Mesendoderm (in vitro differentiated cells): ENCODE measurements at regions not wholly inside any gene's neighbourhood (a gene's known extent, or its start where the extent isn't known, plus 50 kb on each side); places are given as distances from the start of the nearest gene placed in this dataset.

Source experiments
- DNase-seq: peaks from one replicate; pipeline ENCODE4 v3.0.0; 2013
- H2AK5ac ChIP-seq: 2 replicates; pipeline ENCODE4 v1.6.1; 2013; ENCODE audit warnings: low read length, inconsistent platforms
- H2BK120ac ChIP-seq: 2 replicates; pipeline ENCODE4 v1.6.1; 2013; ENCODE audit warnings: low read depth, mild to moderate bottlenecking, low read length, moderate library complexity, mixed read lengths
- H2BK15ac ChIP-seq: replicated peaks from 2 replicates; pipeline ENCODE4 v1.6.1; 2013; ENCODE audit warnings: low read depth, mild to moderate bottlenecking, moderate library complexity
- H2BK5ac ChIP-seq: 2 replicates; pipeline ENCODE4 v1.6.1; 2013; ENCODE audit warnings: low read length, inconsistent platforms
- H3K18ac ChIP-seq: 2 replicates; pipeline ENCODE4 v1.6.1; 2013; ENCODE audit warnings: mild to moderate bottlenecking, low read length, mixed read lengths
- H3K23ac ChIP-seq: one replicate; pipeline ENCODE4 v1.6.1; 2013; ENCODE audit warnings: low read length
- H3K27ac ChIP-seq: 2 replicates; pipeline ENCODE4 v1.5.1; 2013; ENCODE audit warnings: low read depth, mild to moderate bottlenecking, inconsistent platforms, low read length, moderate library complexity
- H3K27me3 ChIP-seq: 2 replicates; pipeline ENCODE4 v1.6.1; 2013; ENCODE audit warnings: low read length, control low read depth, mild to moderate bottlenecking, inconsistent platforms; ENCODE audit not compliant: insufficient read depth, poor library complexity
- H3K36me3 ChIP-seq: 2 replicates; pipeline ENCODE4 v1.6.1; 2013; ENCODE audit warnings: low read length, inconsistent platforms; ENCODE audit not compliant: control insufficient read depth, insufficient read depth
- H3K4ac ChIP-seq: one replicate; pipeline ENCODE4 v1.6.1; 2013; ENCODE audit warnings: low read depth, mild to moderate bottlenecking, low read length, moderate library complexity
- H3K4me1 ChIP-seq: 2 replicates; pipeline ENCODE4 v1.6.1; 2013; ENCODE audit warnings: low read depth, low read length, inconsistent platforms; ENCODE audit not compliant: control insufficient read depth
- H3K4me2 ChIP-seq: 2 replicates; pipeline ENCODE4 v1.6.1; 2013; ENCODE audit warnings: low read length
- H3K4me3 ChIP-seq: 2 replicates; pipeline ENCODE4 v1.5.1; 2013; ENCODE audit warnings: mild to moderate bottlenecking, low read length
- H3K56ac ChIP-seq: one replicate; pipeline ENCODE4 v1.6.1; 2013; ENCODE audit warnings: low read length
- H3K79me1 ChIP-seq: 2 replicates; pipeline ENCODE4 v1.6.1; 2013; ENCODE audit warnings: low read length, inconsistent platforms
- H3K79me2 ChIP-seq: 2 replicates; pipeline ENCODE4 v1.6.1; 2013; ENCODE audit warnings: mild to moderate bottlenecking, low read length; ENCODE audit not compliant: control insufficient read depth, insufficient read depth
- H3K9ac ChIP-seq: 2 replicates; pipeline ENCODE4 v1.6.1; 2013; ENCODE audit warnings: low read length, inconsistent platforms
- H4K5ac ChIP-seq: one replicate; pipeline ENCODE4 v1.6.1; 2013; ENCODE audit warnings: low read length
- H4K8ac ChIP-seq: one replicate; pipeline ENCODE4 v1.6.1; 2013; ENCODE audit warnings: low read depth, mild to moderate bottlenecking, control low read depth, low read length, moderate library complexity
- WGBS: extraction: QIAGEN DNeasy Blood & Tissue Kit; methylation state at CpG from one replicate; pipeline ENCODE4 v1.1.7; 2013; ENCODE audit warnings: low lambda C conversion rate, missing lambda C conversion rate; ENCODE audit not compliant: insufficient coverage; ENCODE audit errors: extremely low coverage; 5-methylcytosine and 5-hydroxymethylcytosine counted together

GRCh38 chr13:85413664-85414063, 385.6 kb downstream of the SLITRK6 start:
- Histone ChIP-seq H3K23ac (no peak overlapping the region), H3K27me3 (no peaks in the 10 kb centered on the region), H4K8ac (no peak overlapping the region), H3K9ac (no peak overlapping the region), H2BK15ac (no peak overlapping the region), H3K56ac (no peak overlapping the region), H3K27ac (no peak overlapping the region), H2AK5ac (no peak overlapping the region), H3K79me2 (no peaks in the 10 kb centered on the region), H3K4me2 (no peak overlapping the region), H3K36me3 (no peaks in the 10 kb centered on the region), H4K5ac (no peak overlapping the region), H3K79me1 (no peaks in the 10 kb centered on the region), H3K4me3 (no peak overlapping the region), H3K4me1 (no peaks in the 10 kb centered on the region), H2BK120ac (no peak overlapping the region), H2BK5ac (no peak overlapping the region), H3K18ac (no peak overlapping the region), H3K4ac (no peak overlapping the region)
- whole genome bisulfite sequencing: 100% methylated on average over 1 of the region's 2 CpGs
- DNase-seq: no peak

DNA sequence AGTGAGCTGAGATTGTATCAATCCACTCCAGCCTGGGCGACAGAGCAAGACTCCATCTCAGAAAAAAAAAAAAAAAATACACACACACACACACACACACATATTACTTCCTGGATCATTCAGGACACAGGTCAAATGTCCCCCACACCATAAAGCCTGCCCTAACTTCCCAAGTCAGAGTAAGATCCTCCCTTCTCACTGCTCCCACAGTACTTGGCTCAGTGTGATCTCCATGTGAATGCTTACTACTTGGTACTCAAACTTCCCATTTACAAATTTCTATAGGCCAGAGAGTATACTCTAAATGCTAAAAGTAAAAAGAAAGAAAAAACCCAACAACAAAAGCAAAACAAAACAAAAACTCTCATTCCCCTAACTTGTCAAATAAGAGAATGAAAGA, 386.8 kb downstream of the SLITRK6 start:
- WGBS: no CpG with 5 or more reads among the region's 1 CpG

GRCh38 chr13:85411591-85411990, 387.6 kb downstream of the SLITRK6 start:
- Histone ChIP-seq H3K4me1 (no peaks in the 10 kb centered on the region), H3K4me2 (no peak overlapping the region), H3K4me3 (no peak overlapping the region), H2BK15ac (no peak overlapping the region), H3K56ac (no peak overlapping the region), H3K36me3 (no peaks in the 10 kb centered on the region), H3K4ac (no peak overlapping the region), H3K79me2 (no peaks in the 10 kb centered on the region), H4K8ac (no peak overlapping the region), H2AK5ac (no peak overlapping the region), H3K79me1 (no peaks in the 10 kb centered on the region), H3K9ac (no peak overlapping the region), H3K23ac (no peak overlapping the region), H2BK120ac (no peak overlapping the region), H2BK5ac (no peak overlapping the region), H3K27ac (no peak overlapping the region), H3K18ac (no peak overlapping the region), H4K5ac (no peak overlapping the region), H3K27me3 (no peaks in the 10 kb centered on the region)
- no peak for DNase-seq
- no CpG with 5 or more reads among the region's 2 CpGs for WGBS

More for the DNA sequence above, 386.8 kb downstream of the SLITRK6 start:
- no peak overlapping the region for H3K9ac ChIP-seq
- no peak overlapping the region for H3K23ac ChIP-seq
- no peak overlapping the region for H2BK5ac ChIP-seq
- H3K79me1 ChIP-seq: no peaks in the 10 kb centered on the region
- no peak overlapping the region for H3K4me3 ChIP-seq
- no peaks in the 10 kb centered on the region for H3K79me2 ChIP-seq
- H2AK5ac ChIP-seq: no peak overlapping the region
- H3K56ac ChIP-seq: no peak overlapping the region
- no peak overlapping the region for H3K18ac ChIP-seq
- H4K8ac ChIP-seq: no peak overlapping the region
- no peaks in the 10 kb centered on the region for H3K27me3 ChIP-seq
- no peak overlapping the region for H3K27ac ChIP-seq
- H2BK15ac ChIP-seq: no peak overlapping the region
- DNase-seq: no peak
- H2BK120ac ChIP-seq: no peak overlapping the region
- H3K4me2 ChIP-seq: no peak overlapping the region
- H3K4me1 ChIP-seq: no peaks in the 10 kb centered on the region
- H3K4ac ChIP-seq: no peak overlapping the region
- no peak overlapping the region for H4K5ac ChIP-seq
- H3K36me3 ChIP-seq: no peaks in the 10 kb centered on the region

- H3K56ac ChIP-seq: no peak overlapping the region
- no peak overlapping the region for H3K18ac ChIP-seq
- WGBS: no CpG with 5 or more reads among the region's 3 CpGs
Measured at GRCh38 chr13:85408415-85408814, 390.8 kb downstream of the SLITRK6 start.

GRCh38 chr13:85406269-85406975, 392.8 kb downstream of the SLITRK6 start:
- WGBS: no CpG with 5 or more reads among the region's 5 CpGs
- Histone ChIP-seq H3K79me1 (no peaks in the 10 kb centered on the region), H4K5ac (no peak overlapping the region), H2BK15ac (no peak overlapping the region), H3K4me3 (no peak overlapping the region), H2BK5ac (no peak overlapping the region), H3K36me3 (no peaks in the 10 kb centered on the region), H2BK120ac (no peak overlapping the region), H2AK5ac (no peak overlapping the region), H3K18ac (no peak overlapping the region), H3K9ac (no peak overlapping the region), H3K4me2 (no peak overlapping the region), H3K4ac (no peak overlapping the region), H3K79me2 (no peaks in the 10 kb centered on the region), H3K27ac (no peak overlapping the region), H4K8ac (no peak overlapping the region), H3K23ac (no peak overlapping the region), H3K4me1 (no peaks in the 10 kb centered on the region), H3K56ac (no peak overlapping the region), H3K27me3 (no peaks in the 10 kb centered on the region)
- no peak for DNase-seq

More at GRCh38 chr13:85408415-85408814, 390.8 kb downstream of the SLITRK6 start:
- no peak overlapping the region for H2AK5ac ChIP-seq
- H3K9ac ChIP-seq: no peak overlapping the region
- H2BK5ac ChIP-seq: no peak overlapping the region
- no peaks in the 10 kb centered on the region for H3K27me3 ChIP-seq
- H3K79me2 ChIP-seq: no peaks in the 10 kb centered on the region
- no peak overlapping the region for H3K4me3 ChIP-seq
- H2BK120ac ChIP-seq: no peak overlapping the region
- no peak for DNase-seq
- no peaks in the 10 kb centered on the region for H3K36me3 ChIP-seq
- no peak overlapping the region for H3K23ac ChIP-seq
- no peak overlapping the region for H4K5ac ChIP-seq
- H3K79me1 ChIP-seq: no peaks in the 10 kb centered on the region
- no peak overlapping the region for H3K27ac ChIP-seq
- no peak overlapping the region for H3K4me2 ChIP-seq
- no peaks in the 10 kb centered on the region for H3K4me1 ChIP-seq
- no peak overlapping the region for H3K4ac ChIP-seq
- no peak overlapping the region for H2BK15ac ChIP-seq
- H4K8ac ChIP-seq: no peak overlapping the region
